H1 (cell line): ENCODE measurements at regions not wholly inside any gene's neighbourhood (a gene's known extent, or its start where the extent isn't known, plus 50 kb on each side); places are given as distances from the start of the nearest gene placed in this dataset.

Experiments used
- CTCF ChIA-PET: fragments of 300-600 bp; sonication (Branson Sonifier 250); formaldehyde crosslinking; loops from one replicate; lab custom pipeline; 2021; ENCODE audit not compliant: partially characterized antibody; lab: Charles Lee
- POLR2A ChIA-PET: fragments of 300-600 bp; sonication (Branson Sonifier 250); formaldehyde crosslinking; loops from one replicate; lab custom pipeline; 2021; ENCODE audit warnings: inconsistent platforms; ENCODE audit not compliant: partially characterized antibody; lab: Charles Lee
- DNase-seq, 2 experiments: peaks; one replicate each; pipeline versions ENCODE4 v3.0.0 to v3.0.0-alpha.2; 2010 to 2022; ENCODE audit warnings: low spot score in 2 of 2, low read depth in 1 of 2, mixed read lengths in 1 of 2
- FAIRE-seq: peaks from 2 replicates; lab custom pipeline; 2011; peaks lifted over from hg19 to GRCh38; lab: Jason Lieb, UNC
- H2AFZ ChIP-seq: 2 replicates; pipeline ENCODE4 v1.8.1; 2012; ENCODE audit warnings: low read length, inconsistent platforms
- H2AK5ac ChIP-seq: 2 replicates; pipeline ENCODE4 v1.6.1; 2013; ENCODE audit warnings: low read depth, low read length
- H2BK120ac ChIP-seq: replicated peaks from 2 replicates; pipeline ENCODE3; 2013; ENCODE audit warnings: low read depth, low read length, inconsistent platforms
- H2BK12ac ChIP-seq: 2 replicates; pipeline ENCODE4 v1.6.1; 2013; ENCODE audit warnings: low read depth, low read length
- H2BK15ac ChIP-seq: 2 replicates; pipeline ENCODE4 v1.6.1; 2013; ENCODE audit warnings: low read length
- H2BK20ac ChIP-seq: 2 replicates; pipeline ENCODE4 v1.6.1; 2013; ENCODE audit warnings: low read length
- H2BK5ac ChIP-seq: 2 replicates; pipeline ENCODE4 v1.6.1; 2013; ENCODE audit warnings: low read depth, low read length
- H3K14ac ChIP-seq: 2 replicates; pipeline ENCODE4 v1.6.1; 2013; ENCODE audit warnings: inconsistent platforms; ENCODE audit not compliant: insufficient read length
- H3K18ac ChIP-seq: 2 replicates; pipeline ENCODE4 v1.6.1; 2013; ENCODE audit warnings: low read length; ENCODE audit errors: extremely low read depth
- H3K23ac ChIP-seq: 2 replicates; pipeline ENCODE4 v1.6.1; 2013; ENCODE audit warnings: inconsistent platforms; ENCODE audit not compliant: insufficient read length
- H3K23me2 ChIP-seq: 2 replicates; pipeline ENCODE4 v1.6.1; 2013; ENCODE audit warnings: low read depth, low read length
- H3K27ac ChIP-seq: 2 replicates; pipeline ENCODE4 v1.6.1; 2011; ENCODE audit warnings: low read depth, low read length, inconsistent platforms
- H3K27me3 ChIP-seq, 4 experiments: replicated peaks in 1 of 4; 1 replicate in 1 of 4; 2 replicates in 3 of 4; pipeline versions ENCODE4 v1.6.1 to v1.8.1; 2011 to 2013; ENCODE audit warnings: low read length in 3 of 4, mild to moderate bottlenecking in 3 of 4, inconsistent platforms in 2 of 4, mixed read lengths in 2 of 4, moderate library complexity in 1 of 4; ENCODE audit not compliant: control insufficient read depth in 3 of 4, insufficient read depth in 3 of 4; ENCODE audit errors: extremely low read depth in 1 of 4
- H3K36me3 ChIP-seq, 4 experiments: 2 replicates each; pipeline versions ENCODE4 v1.6.1 to v1.8.1; 2011 to 2013; ENCODE audit warnings: mild to moderate bottlenecking in 4 of 4, low read length in 3 of 4, moderate library complexity in 2 of 4, control low read depth in 1 of 4, inconsistent platforms in 1 of 4; ENCODE audit not compliant: insufficient read depth in 4 of 4, control insufficient read depth in 2 of 4
- H3K4ac ChIP-seq: replicated peaks from 2 replicates; pipeline ENCODE3; 2013; ENCODE audit warnings: low read length, low read depth, mixed read lengths, inconsistent platforms; ENCODE audit not compliant: insufficient read length
- H3K4me1 ChIP-seq, 4 experiments: replicated peaks in 1 of 4; 1 replicate in 1 of 4; 2 replicates in 3 of 4; pipeline versions ENCODE4 v1.6.1 to v1.8.1; 2011 to 2013; ENCODE audit warnings: low read length in 3 of 4, inconsistent platforms in 2 of 4, mixed read lengths in 1 of 4; ENCODE audit not compliant: insufficient read depth in 4 of 4, control insufficient read depth in 3 of 4
- H3K4me2 ChIP-seq, 2 experiments: 2 replicates each; pipeline versions ENCODE4 v1.6.1 to v1.8.1; 2011 to 2013; ENCODE audit warnings: low read depth in 2 of 2, low read length in 2 of 2, control low read depth in 1 of 2, inconsistent platforms in 1 of 2, mild to moderate bottlenecking in 1 of 2; ENCODE audit not compliant: insufficient read depth in 1 of 2
- H3K4me3 ChIP-seq, 4 experiments: fragments of 200-600, 300-600 bp in 1 of 4; sonication (generic), shearing (Covaris generic), sonication (Bioruptor Twin) in 1 of 4; 2 replicates each; pipeline versions ENCODE4 v1.5.1 to v1.8.1; 2011 to 2016; ENCODE audit warnings: low read length in 4 of 4, low read depth in 3 of 4, control low read depth in 2 of 4, inconsistent platforms in 2 of 4, mild to moderate bottlenecking in 2 of 4, mixed read lengths in 1 of 4, moderate library complexity in 1 of 4; ENCODE audit not compliant: insufficient read depth in 2 of 4; ENCODE audit errors: extremely low read depth in 1 of 4
- H3K56ac ChIP-seq: replicated peaks from 2 replicates; pipeline ENCODE3; 2013; ENCODE audit warnings: low read depth, mild to moderate bottlenecking, mixed read lengths, low read length, inconsistent platforms; ENCODE audit not compliant: insufficient read length
- H3K79me1 ChIP-seq: 2 replicates; pipeline ENCODE4 v1.6.1; 2013; ENCODE audit warnings: low read depth, low read length, control low read depth
- H3K79me2 ChIP-seq, 2 experiments: 2 replicates each; pipeline versions ENCODE4 v1.6.1 to v1.8.1; 2012 to 2013; ENCODE audit warnings: low read length in 2 of 2, mild to moderate bottlenecking in 2 of 2, inconsistent platforms in 1 of 2; ENCODE audit not compliant: insufficient read depth in 2 of 2, control insufficient read depth in 1 of 2
- H3K9ac ChIP-seq, 4 experiments: replicated peaks in 1 of 4; 1 replicate in 1 of 4; 2 replicates in 3 of 4; pipeline versions ENCODE4 v1.6.1 to v1.8.1; 2011 to 2013; ENCODE audit warnings: low read depth in 3 of 4, low read length in 3 of 4, control low read depth in 2 of 4, mild to moderate bottlenecking in 2 of 4, moderate library complexity in 2 of 4, inconsistent platforms in 1 of 4; ENCODE audit errors: extremely low read depth in 1 of 4
- H3K9me3 ChIP-seq, 2 experiments: 2 replicates each; pipeline versions ENCODE4 v1.6.1 to v1.8.1; 2012 to 2013; ENCODE audit warnings: mild to moderate bottlenecking in 2 of 2, moderate library complexity in 2 of 2, control low read depth in 1 of 2, inconsistent platforms in 1 of 2, low read depth in 1 of 2, low read length in 1 of 2, mixed read lengths in 1 of 2; ENCODE audit not compliant: insufficient read depth in 2 of 2
- H4K20me1 ChIP-seq, 2 experiments: replicated peaks in 1 of 2; 2 replicates each; pipeline versions ENCODE3 to v1.8.1; 2011 to 2013; ENCODE audit warnings: inconsistent platforms in 2 of 2, low read length in 2 of 2, mild to moderate bottlenecking in 1 of 2; ENCODE audit not compliant: insufficient read depth in 2 of 2, control insufficient read depth in 1 of 2
- H4K5ac ChIP-seq: 2 replicates; pipeline ENCODE4 v1.6.1; 2013; ENCODE audit warnings: low read length, low read depth, mixed read lengths, inconsistent platforms; ENCODE audit not compliant: insufficient read length
- H4K8ac ChIP-seq: 2 replicates; pipeline ENCODE4 v1.8.0; 2013; ENCODE audit warnings: mild to moderate bottlenecking, moderate library complexity, low read length, inconsistent platforms; ENCODE audit not compliant: insufficient read depth; ENCODE audit errors: extremely low read depth
- H4K91ac ChIP-seq: replicated peaks from 2 replicates; pipeline ENCODE3; 2013; ENCODE audit warnings: low read length, mixed read lengths, inconsistent platforms; ENCODE audit not compliant: insufficient read length
- RXRA ChIP-seq: IDR thresholded peaks from 2 replicates; pipeline ENCODE4 v1.6.1; 2011; ENCODE audit warnings: low read depth, mild to moderate bottlenecking, low read length, moderate library complexity; ENCODE audit not compliant: insufficient read depth
- WGBS, 2 experiments: shearing (Covaris generic) in 1 of 2; methylation state at CpG; one replicate each; pipeline versions ENCODE4 v1.1.6 to v1.1.7; 2013 to 2015; ENCODE audit warnings: low lambda C conversion rate in 2 of 2, mixed read lengths in 2 of 2, inconsistent platforms in 1 of 2, low coverage in 1 of 2, missing lambda C conversion rate in 1 of 2; ENCODE audit not compliant: insufficient replicate concordance in 2 of 2, insufficient coverage in 1 of 2, insufficient read length in 1 of 2; ENCODE audit errors: extremely low coverage in 1 of 2, missing lambda C conversion rate in 1 of 2; 5-methylcytosine and 5-hydroxymethylcytosine counted together

- FAIRE-seq = no peak
- no peak overlapping the region for H2BK12ac ChIP-seq
Measured at GRCh38 chr2:234250926-234251325, 200.4 kb downstream of the SPP2 start.

More at GRCh38 chr2:234250926-234251325, 200.4 kb downstream of the SPP2 start:
- WGBS, 2 experiments = 83% methylated on average over 2 of the region's 2 CpGs; no CpG with 5 or more reads in 1 of the 2 experiments
- Histone ChIP-seq H3K18ac (no peak overlapping the region), H2AK5ac (no peak overlapping the region), H3K4me1 (no peaks in the 10 kb centered on the region), H3K4ac (no peak overlapping the region), H3K23me2 (no peaks in the 10 kb centered on the region), H3K27ac (no peak overlapping the region), H3K9ac (no peak overlapping the region), H4K8ac (no peak overlapping the region), H4K5ac (no peak overlapping the region), H2BK20ac (no peak overlapping the region), H3K27me3 (no peaks in the 10 kb centered on the region), H3K14ac (no peak overlapping the region), H2BK5ac (no peak overlapping the region), H3K36me3 (peaks cover 0 to 5% (median 0%) of the 10 kb centered on the region in 4 experiments; a peak in 1 of 8 replicates), H2BK120ac (no peak overlapping the region), H4K20me1 (no peaks in the 10 kb centered on the region), H2AFZ (no peak overlapping the region), H3K79me1 (no peaks in the 10 kb centered on the region), H3K4me3 (no peak overlapping the region), H4K91ac (no peak overlapping the region), H3K56ac (no peak overlapping the region), H3K23ac (no peak overlapping the region), H3K79me2 (no peaks in the 10 kb centered on the region), H3K4me2 (no peak overlapping the region), H2BK15ac (no peak overlapping the region), H3K9me3 (peaks cover 3 to 13% of the 10 kb centered on the region in 2 experiments; a peak in 3 of 4 replicates)
- ChIA-PET CTCF (interaction anchor here (0.6 to 1.6 kb wide), 3 partner anchors 9 to 44 kb away, joined by 3 to 5 read pairs (median 3); no protein-coding TSS in a partner anchor), POLR2A (no interaction called here)
- DNase-seq = no peak
- TF ChIP-seq RXRA = no peak
